Kidney (tissue), 13 donors: ENCODE measurements at regions not wholly inside any gene's neighbourhood (a gene's known extent, or its start where the extent isn't known, plus 50 kb on each side); places are given as distances from the start of the nearest gene placed in this dataset.

Experiments
- DNase-seq, 5 donors: peaks; one replicate each; pipeline ENCODE4 v3.0.0-alpha.2; 2013 to 2020
- FAIRE-seq: peaks from 2 replicates; lab custom pipeline; 2012; peaks lifted over from hg19 to GRCh38; lab: Jason Lieb, UNC
- H3K27ac ChIP-seq, 2 donors: one replicate each; pipeline ENCODE4 v1.7.0; 2013; ENCODE audit warnings: low read depth in 2 of 2, low read length in 2 of 2, inconsistent platforms in 1 of 2
- H3K27me3 ChIP-seq: one replicate; pipeline ENCODE4 v1.7.1; 2013; ENCODE audit warnings: low read length, inconsistent platforms; ENCODE audit not compliant: control insufficient read depth, insufficient read depth
- H3K36me3 ChIP-seq, 3 donors: one replicate each; pipeline versions ENCODE4 v1.7.0 to v1.7.1; 2013; ENCODE audit warnings: low read length in 3 of 3, control low read depth in 1 of 3, inconsistent platforms in 1 of 3; ENCODE audit not compliant: insufficient read depth in 3 of 3, control insufficient read depth in 2 of 3
- H3K4me1 ChIP-seq, 3 donors: one replicate each; pipeline versions ENCODE4 v1.7.0 to v1.7.1; 2013; ENCODE audit warnings: low read length in 3 of 3, inconsistent platforms in 1 of 3, low read depth in 1 of 3; ENCODE audit not compliant: control insufficient read depth in 2 of 3, insufficient read depth in 2 of 3
- H3K4me3 ChIP-seq, 3 donors: one replicate each; pipeline versions ENCODE4 v1.7.0 to v1.8.1; 2013; ENCODE audit warnings: low read length in 3 of 3, control low read depth in 1 of 3, inconsistent platforms in 1 of 3
- H3K9ac ChIP-seq, 3 donors: one replicate each; pipeline versions ENCODE4 v1.7.0 to v1.7.1; 2013; ENCODE audit warnings: low read length in 3 of 3, control low read depth in 1 of 3, inconsistent platforms in 1 of 3
- H3K9me3 ChIP-seq, 3 donors: one replicate each; pipeline versions ENCODE4 v1.7.0 to v1.7.1; 2013; ENCODE audit warnings: low read length in 3 of 3, control low read depth in 1 of 3, inconsistent platforms in 1 of 3; ENCODE audit not compliant: control insufficient read depth in 2 of 3, insufficient read depth in 1 of 3
- CTCF ChIP-seq: IDR thresholded peaks from 3 replicates; pipeline ENCODE4 v1.5.1; 2012; ENCODE audit warnings: mild to moderate bottlenecking, moderate library complexity, borderline replicate concordance; ENCODE audit not compliant: insufficient read depth; ENCODE audit errors: extremely low read depth
- intact Hi-C: fragments of 100-400 bp; cut with DNase I; formaldehyde crosslinking; loops from one replicate; pipeline ENCODE4 v1.11.1; 2022
- donor health status: control.
- donor health status: control.
- donor health status: control.
- donor health status: control.
- donor health status: control.
- donor health status: DM: yes; HTN: yes; CAD: no.
- donor health status: Normal renal cell carcinoma (clear cell type).

- no peak for FAIRE-seq
These were observed 234.3 kb downstream of the TLE4 start for GRCh38 chr9:79806086-79806485.

GRCh38 chr9:79801459-79801858 lies 229.7 kb downstream of the TLE4 start:
- Histone ChIP-seq H3K9ac (no peak overlapping the region), H3K4me1 (no peaks in the 10 kb centered on the region)
- no peak for FAIRE-seq

More at GRCh38 chr9:79806086-79806485, 234.3 kb downstream of the TLE4 start:
- Histone ChIP-seq H3K36me3 (no peaks in the 10 kb centered on the region), H3K9ac (no peak overlapping the region), H3K4me1 (no peaks in the 10 kb centered on the region), H3K27me3 (no peaks in the 10 kb centered on the region), H3K9me3 (no peaks in the 10 kb centered on the region), H3K4me3 (no peak overlapping the region), H3K27ac (no peak overlapping the region)
- intact Hi-C loops, result no loop called here
- TF ChIP-seq CTCF, result no peak
- no peak for DNase-seq

GRCh38 chr9:79800578-79800977 lies 228.8 kb downstream of the TLE4 start:
- Histone ChIP-seq H3K27me3 (no peaks in the 10 kb centered on the region), H3K36me3 (no peaks in the 10 kb centered on the region), H3K9ac (no peak overlapping the region), H3K4me1 (no peaks in the 10 kb centered on the region), H3K4me3 (no peak overlapping the region), H3K9me3 (no peaks in the 10 kb centered on the region), H3K27ac (no peak overlapping the region)
- no peak for FAIRE-seq
- intact Hi-C loops, result no loop called here
- TF ChIP-seq CTCF, result no peak
- DNase-seq, result no peak

More at GRCh38 chr9:79801459-79801858, 229.7 kb downstream of the TLE4 start:
- Histone ChIP-seq H3K27ac (no peak overlapping the region), H3K9me3 (no peaks in the 10 kb centered on the region), H3K36me3 (no peaks in the 10 kb centered on the region), H3K4me3 (no peak overlapping the region), H3K27me3 (no peaks in the 10 kb centered on the region)
- no peak for TF ChIP-seq CTCF
- intact Hi-C loops, result no loop called here
- DNase-seq, result no peak
